HCT116 (cell line): ENCODE measurements at regions not wholly inside any gene's neighbourhood (a gene's known extent, or its start where the extent isn't known, plus 50 kb on each side); places are given as distances from the start of the nearest gene placed in this dataset.

Experiments used
- ATAC-seq: fragments of 200-7000 bp; cut with Tn5 transposase; 2 replicates; pipeline ENCODE4 v1.9.1; 2020; ENCODE audit warnings: mild to moderate bottlenecking, moderate library complexity
- BruUV-seq: library from RNA; stranded (reverse); fragments of 400-500 nt; replicated peaks from 2 replicates; lab custom pipeline; 2021; lab: Mats Ljungman, UMichigan
- CTCF ChIA-PET: fragments of 300-600 bp; sonication (Branson Sonifier 250); formaldehyde crosslinking; loops from one replicate; lab custom pipeline; 2021; ENCODE audit warnings: antibody characterized with exemption; lab: Charles Lee
- POLR2A ChIA-PET: fragments of 300-600, 350-600 bp; sonication (Branson Sonifier 250); formaldehyde crosslinking; loops from one replicate; lab custom pipeline; 2021; ENCODE audit warnings: antibody characterized with exemption; lab: Charles Lee
- RAD21 ChIA-PET, 2 experiments: fragments of 300-600 bp; sonication (Branson Sonifier 250); formaldehyde crosslinking; loops; one replicate each; lab custom pipeline; 2023; ENCODE audit warnings: low total read pairs in 2 of 2; ENCODE audit not compliant: uncharacterized antibody in 2 of 2, unreplicated experiment in 2 of 2, low non-redundant PET in 1 of 2; lab: Charles Lee
- DNase-seq: peaks from one replicate; pipeline ENCODE4 v3.0.0-alpha.2; 2010; ENCODE audit warnings: low read depth, low spot score
- H2AFZ ChIP-seq: fragments of 200-600 bp; shearing (Covaris generic), sonication (generic); 2 replicates; pipeline ENCODE4 v1.6.1; 2017; ENCODE audit warnings: low read depth, mixed run types, mixed read lengths, antibody characterized with exemption, low read length; ENCODE audit not compliant: poor library complexity, severe bottlenecking
- H3K27ac ChIP-seq: 2 replicates; pipeline ENCODE4 v1.5.1; 2012; ENCODE audit warnings: low read depth, low read length
- H3K27me3 ChIP-seq: fragments of 200-600 bp; sonication (generic); 2 replicates; pipeline ENCODE4 v1.6.1; 2016; ENCODE audit warnings: mixed run types, low read length, mixed read lengths; ENCODE audit not compliant: insufficient read depth
- H3K36me3 ChIP-seq, 2 experiments: fragments of 200-500 bp in 1 of 2; fragments of 200-600 bp in 1 of 2; sonication (Bioruptor generic) in 1 of 2; sonication (generic) in 1 of 2; 2 replicates each; pipeline versions ENCODE4 v1.5.1 to v1.6.1; 2014 to 2016; ENCODE audit warnings: low read length in 2 of 2, inconsistent platforms in 1 of 2, mixed read lengths in 1 of 2, mixed run types in 1 of 2; ENCODE audit not compliant: insufficient read depth in 2 of 2, control insufficient read depth in 1 of 2
- H3K4me1 ChIP-seq, 2 experiments: fragments of 200-600 bp in 1 of 2; sonication (generic) in 1 of 2; 2 replicates each; pipeline versions ENCODE4 v1.5.1 to v1.6.1; 2012 to 2017; ENCODE audit warnings: low read length in 2 of 2, inconsistent platforms in 1 of 2, mild to moderate bottlenecking in 1 of 2, mixed read lengths in 1 of 2, mixed run types in 1 of 2, moderate library complexity in 1 of 2; ENCODE audit not compliant: insufficient read depth in 2 of 2, control insufficient read depth in 1 of 2
- H3K4me2 ChIP-seq: fragments of 200-600 bp; sonication (generic); 2 replicates; pipeline ENCODE4 v1.6.1; 2017; ENCODE audit warnings: mixed run types, low read length, mixed read lengths
- H3K4me3 ChIP-seq, 2 experiments: fragments of 200-600 bp in 1 of 2; sonication (generic) in 1 of 2; replicated peaks in 1 of 2; 2 replicates each; pipeline ENCODE4 v1.5.1; 2011 to 2016; ENCODE audit warnings: low read length in 2 of 2, control low read depth in 1 of 2, low read depth in 1 of 2, mild to moderate bottlenecking in 1 of 2, mixed read lengths in 1 of 2, mixed run types in 1 of 2
- H3K79me2 ChIP-seq: fragments of 200-600 bp; sonication (generic); 2 replicates; pipeline ENCODE4 v1.6.1; 2017; ENCODE audit warnings: mild to moderate bottlenecking, mixed run types, low read length, moderate library complexity, mixed read lengths; ENCODE audit not compliant: insufficient read depth
- H3K9ac ChIP-seq: fragments of 200-600 bp; sonication (generic); 2 replicates; pipeline ENCODE4 v1.6.1; 2016; ENCODE audit warnings: low read length, mixed read lengths
- H3K9me2 ChIP-seq: fragments of 200-600 bp; sonication (generic), shearing (Covaris generic); 2 replicates; pipeline ENCODE4 v1.6.1; 2017; ENCODE audit warnings: mixed run types, mild to moderate bottlenecking, moderate library complexity; ENCODE audit not compliant: insufficient read depth
- H3K9me3 ChIP-seq, 2 experiments: fragments of 200-500 bp in 1 of 2; fragments of 200-600 bp in 1 of 2; sonication (Bioruptor generic) in 1 of 2; sonication (generic) in 1 of 2; 2 replicates each; pipeline ENCODE4 v1.6.1; 2014 to 2017; ENCODE audit warnings: low read length in 2 of 2, mixed read lengths in 2 of 2, inconsistent platforms in 1 of 2, low read depth in 1 of 2, mild to moderate bottlenecking in 1 of 2, mixed run types in 1 of 2, moderate library complexity in 1 of 2; ENCODE audit not compliant: control insufficient read depth in 1 of 2, insufficient read depth in 1 of 2
- H4K20me1 ChIP-seq: fragments of 200-600 bp; sonication (generic), shearing (Covaris generic); 2 replicates; pipeline ENCODE4 v1.6.1; 2017; ENCODE audit warnings: mixed run types, mild to moderate bottlenecking, moderate library complexity; ENCODE audit not compliant: insufficient read depth
- CBX3 ChIP-seq: IDR thresholded peaks from 2 replicates; pipeline ENCODE4 v1.6.1; 2012; ENCODE audit warnings: low read depth
- CEBPB ChIP-seq: IDR thresholded peaks from 2 replicates; pipeline ENCODE4 v1.6.1; 2012; ENCODE audit warnings: low read depth
- EGR1 ChIP-seq: IDR thresholded peaks from 2 replicates; pipeline ENCODE4 v1.6.1; 2012; ENCODE audit warnings: low read depth
- ELF1 ChIP-seq: IDR thresholded peaks from 2 replicates; pipeline ENCODE4 v1.6.1; 2012; ENCODE audit warnings: low read depth, borderline replicate concordance
- EZH2 ChIP-seq: fragments of 200-600 bp; sonication (generic); IDR thresholded peaks from 2 replicates; pipeline ENCODE4 v1.6.1; 2017; ENCODE audit warnings: antibody characterized with exemption, mixed run types
- EZH2phosphoT487 ChIP-seq: fragments of 200-600 bp; IDR thresholded peaks from 2 replicates; pipeline ENCODE4 v1.6.1; 2018; ENCODE audit warnings: antibody characterized with exemption, borderline replicate concordance
- FOSL1 ChIP-seq: IDR thresholded peaks from 2 replicates; pipeline ENCODE4 v1.6.1; 2012; ENCODE audit warnings: low read depth
- JUND ChIP-seq: IDR thresholded peaks from 2 replicates; pipeline ENCODE4 v1.6.1; 2012
- MAX ChIP-seq: IDR thresholded peaks from 2 replicates; pipeline ENCODE4 v1.6.1; 2012
- POLR2A ChIP-seq: IDR thresholded peaks from 2 replicates; pipeline ENCODE4 v1.7.0; 2011; ENCODE audit warnings: borderline replicate concordance; ENCODE audit not compliant: insufficient read depth, insufficient read length; ENCODE audit errors: extremely low read depth
- POLR2AphosphoS5 ChIP-seq: IDR thresholded peaks from 2 replicates; pipeline ENCODE4 v1.6.1; 2011; ENCODE audit warnings: mild to moderate bottlenecking, low read depth, low read length, moderate library complexity
- REST ChIP-seq: IDR thresholded peaks from 2 replicates; pipeline ENCODE4 v1.6.1; 2012; ENCODE audit warnings: low read depth
- TCF7L2 ChIP-seq: IDR thresholded peaks from 2 replicates; pipeline ENCODE4 v1.7.0; 2011; ENCODE audit warnings: borderline replicate concordance, inconsistent platforms; ENCODE audit not compliant: insufficient read depth, insufficient read length; ENCODE audit errors: extremely low read depth
- ZNF274 ChIP-seq: fragments of 200-500 bp; sonication (Bioruptor generic); IDR thresholded peaks from 2 replicates; pipeline ENCODE4 v1.6.1; 2014; ENCODE audit warnings: mild to moderate bottlenecking, low read depth, low read length, inconsistent platforms
- intact Hi-C: fragments of 100-400 bp; cut with micrococcal nuclease; formaldehyde crosslinking; loops from 2 replicates; pipeline ENCODE4 v1.10.0; 2022

- no peak overlapping the region for H3K9ac ChIP-seq
- ATAC-seq = no peak
- no peaks in the 10 kb centered on the region for H3K4me1 ChIP-seq
- no peaks in the 10 kb centered on the region for H3K9me2 ChIP-seq
- intact Hi-C loops = no loop called here
- no peak overlapping the region for H3K4me2 ChIP-seq
- no peak overlapping the region for H3K4me3 ChIP-seq
- H3K27ac ChIP-seq = no peak overlapping the region
- H3K9me3 ChIP-seq = no peaks in the 10 kb centered on the region
- H4K20me1 ChIP-seq = no peaks in the 10 kb centered on the region
- TF ChIP-seq FOSL1 (no peak), EZH2 (no peak), ZNF274 (no peak), MAX (no peak), POLR2AphosphoS5 (no peak), REST (no peak), TCF7L2 (no peak), EGR1 (no peak), JUND (no peak), CEBPB (no peak), POLR2A (no peak), EZH2phosphoT487 (no peak), ELF1 (no peak), CBX3 (no peak)
- H3K36me3 ChIP-seq = no peaks in the 10 kb centered on the region
- no peak for DNase-seq
- no TSS peak for BruUV-seq
- H3K27me3 ChIP-seq = no peaks in the 10 kb centered on the region
- RAD21 ChIA-PET = no interaction called here
- H2AFZ ChIP-seq = no peak overlapping the region
- POLR2A ChIA-PET = no interaction called here
- CTCF ChIA-PET = no interaction called here
- H3K79me2 ChIP-seq = no peaks in the 10 kb centered on the region
Observed at GRCh38 chrX:40816906-40817305, 81.6 kb upstream of the MED14 start.
